ENCODE measurements at regions not wholly inside any gene's neighbourhood (a gene's known extent, or its start where the extent isn't known, plus 50 kb on each side); places are given as distances from the start of the nearest gene placed in this dataset.
"Not testable (repeated sequence)": the region's sequence is repeated elsewhere in the genome, so short reads cannot be mapped to it uniquely, and the experiment has no call there.

DNA sequence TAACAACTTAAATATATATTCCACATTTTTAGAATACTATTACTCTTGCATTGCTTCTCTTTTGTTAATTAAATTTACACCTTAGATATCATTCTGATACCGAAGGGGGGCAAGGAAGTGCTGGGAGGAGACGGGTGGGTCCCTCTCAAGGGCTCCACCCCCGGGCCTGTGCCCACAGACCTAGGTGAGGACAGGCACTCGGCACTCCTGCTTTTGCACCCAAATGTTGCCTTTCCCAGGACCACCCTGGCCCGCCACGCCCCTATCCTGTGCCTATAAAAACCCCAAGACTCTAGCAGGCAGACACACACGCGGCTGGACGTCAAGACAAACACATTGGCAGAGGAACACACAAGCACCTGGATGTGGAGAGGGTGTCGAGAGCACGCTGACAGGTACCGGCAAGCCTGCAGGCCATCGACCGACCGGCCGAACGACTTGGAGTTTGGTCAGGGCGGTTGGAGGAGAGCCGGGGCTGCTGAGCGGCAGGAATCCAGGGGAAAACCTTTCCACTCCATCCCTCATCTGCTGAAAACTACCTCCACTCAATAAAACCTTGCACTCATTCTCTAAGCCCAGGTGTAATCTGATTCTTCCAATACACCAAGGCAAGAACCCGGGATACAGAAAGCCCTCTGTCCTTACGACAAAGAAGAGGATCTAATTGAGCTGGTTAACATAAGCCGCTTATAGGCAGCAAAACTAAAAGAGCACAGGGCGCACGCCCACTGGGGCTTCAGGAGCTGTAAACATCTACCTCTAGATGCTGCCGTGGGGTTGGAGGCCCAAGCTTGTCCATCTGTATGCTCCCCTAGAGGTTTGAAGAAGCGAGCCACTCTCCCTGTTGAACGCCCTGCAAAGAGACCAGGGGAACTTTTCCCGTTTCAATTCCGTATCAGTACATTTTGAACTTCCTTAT lies 197.4 kb upstream of the PRSS16 start:
- DNase-seq (ENCODE audit: low read depth in 2 of 2, low spot score in 1 of 2): no peak

DNA sequence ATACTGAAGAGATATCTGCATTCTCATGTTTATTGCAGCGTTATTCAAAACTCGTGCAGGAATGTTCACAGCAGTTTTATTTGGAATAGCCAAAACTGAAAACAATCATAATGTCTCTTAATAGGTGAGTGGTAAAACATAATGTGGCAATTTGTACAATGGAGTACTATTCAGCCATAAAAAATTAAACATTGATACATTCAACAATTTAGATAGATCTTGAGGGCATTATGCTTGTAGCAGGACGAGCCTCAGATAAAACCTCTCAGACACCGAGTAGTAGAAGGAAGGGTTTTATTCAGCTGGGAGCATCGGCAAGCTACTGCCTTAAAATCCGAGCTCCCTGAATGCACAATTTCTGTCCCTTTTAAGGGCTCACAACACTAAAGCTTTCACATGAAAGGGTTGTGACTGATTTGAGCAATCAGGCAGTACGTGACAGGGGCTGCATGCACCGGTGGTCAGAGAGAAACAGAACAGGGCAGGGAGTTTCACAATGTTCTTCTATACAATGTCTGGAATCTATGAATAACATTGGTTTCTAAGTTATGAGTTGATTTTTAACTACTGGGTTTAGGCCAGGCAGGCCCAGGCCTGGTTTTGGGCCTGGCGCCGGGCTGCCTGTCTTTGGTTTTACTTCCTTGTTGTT lies 195.3 kb upstream of the PRSS16 start:
- not testable (repeated sequence) for DNase-seq (ENCODE audit: low read depth in 2 of 2, low spot score in 1 of 2)

DNA sequence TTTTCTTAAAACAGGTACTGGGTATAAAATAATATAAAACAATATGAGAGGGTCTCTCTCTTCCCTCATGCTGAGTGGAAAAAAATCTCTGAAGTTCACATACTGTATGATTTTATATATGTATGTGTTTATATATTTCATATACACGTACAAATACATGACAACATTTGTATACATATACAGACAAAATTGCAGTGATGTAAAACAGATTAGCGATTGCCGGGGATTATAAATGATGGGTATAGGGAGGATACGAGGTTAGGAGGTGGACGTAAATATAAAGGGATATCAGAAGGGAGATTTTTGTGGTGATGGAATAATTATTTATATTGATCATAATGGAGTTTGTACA lies 194.8 kb upstream of the PRSS16 start:
- no peak for DNase-seq (ENCODE audit: low read depth in 2 of 2, low spot score in 1 of 2)

DNA sequence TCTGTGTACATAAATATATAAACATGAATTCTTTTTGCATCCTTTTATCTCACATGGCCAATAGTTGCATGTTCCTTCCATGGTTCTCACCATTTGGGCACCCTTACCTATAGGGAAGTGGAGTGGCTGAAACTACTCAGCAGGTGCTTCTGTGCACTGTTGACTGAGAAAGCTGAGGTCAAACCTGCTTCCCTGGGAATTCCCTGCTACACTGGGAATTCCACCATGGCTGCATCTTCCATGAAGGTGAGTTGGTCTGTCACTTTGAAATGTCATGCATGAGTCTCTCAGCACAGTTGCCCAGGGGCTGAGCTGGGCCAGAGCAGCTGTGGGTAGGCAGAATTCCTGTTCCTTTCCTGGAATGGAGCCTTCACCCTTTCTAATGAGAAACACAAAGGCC lies 193.8 kb upstream of the PRSS16 start:
- no peak for DNase-seq (ENCODE audit: low read depth in 2 of 2, low spot score in 1 of 2)

DNA sequence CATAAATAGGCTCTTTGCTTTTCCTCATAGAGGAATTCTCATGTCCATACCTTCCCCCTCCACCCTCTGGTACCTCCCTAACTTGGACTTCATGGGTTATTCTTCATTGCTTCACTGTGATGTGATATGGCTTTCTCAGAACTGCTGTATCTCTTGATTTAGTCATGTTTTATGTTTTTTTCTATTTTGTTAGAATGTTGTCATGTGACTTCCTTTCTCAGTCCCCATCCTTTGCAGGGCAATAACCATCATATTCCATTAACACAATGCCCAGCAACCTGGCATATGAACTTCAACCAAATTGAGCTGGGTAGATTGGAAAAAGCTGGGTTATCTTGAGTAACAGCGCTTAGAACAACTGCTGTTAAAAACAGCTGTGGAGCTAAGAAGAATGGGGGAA lies 190.9 kb upstream of the PRSS16 start:
- DNase-seq (ENCODE audit: low read depth in 2 of 2, low spot score in 1 of 2): no peak

DNA sequence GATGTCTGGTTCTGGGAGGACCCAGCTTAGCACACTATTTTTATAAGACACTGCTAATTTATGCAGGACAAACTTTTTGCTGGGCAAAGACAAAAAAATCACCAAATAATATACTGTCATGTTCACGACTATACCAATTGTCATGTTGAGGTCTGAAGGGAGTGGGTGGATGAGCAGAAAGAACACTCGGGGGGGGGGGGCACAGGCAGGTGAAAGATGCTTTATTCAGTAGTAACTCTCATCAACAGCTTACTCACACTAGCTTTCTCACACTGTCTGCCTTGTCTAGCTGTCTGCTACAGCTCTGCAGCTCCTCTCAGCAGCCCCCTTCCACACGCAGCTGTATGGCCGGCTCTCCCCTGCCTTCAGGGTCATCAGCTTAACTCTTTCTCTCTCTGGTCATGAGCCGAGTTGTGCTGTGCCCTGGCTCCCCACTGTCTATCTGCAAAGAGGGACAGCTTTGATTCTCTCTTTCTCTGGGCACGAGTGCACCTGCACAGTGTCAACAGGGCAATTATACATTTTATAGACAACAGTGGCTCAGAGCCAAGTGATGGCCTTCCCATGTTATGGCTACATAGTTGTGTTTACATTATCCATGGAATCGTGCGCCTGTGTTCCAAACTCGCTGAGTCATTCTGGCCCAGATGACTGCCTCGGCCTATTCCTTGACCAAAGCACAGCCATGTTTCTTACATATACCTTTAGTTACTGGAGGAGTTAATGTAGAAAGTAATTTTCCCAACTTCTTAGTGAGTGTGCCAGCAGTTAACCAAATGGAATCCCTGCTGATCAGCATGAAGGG lies 187.7 kb upstream of the PRSS16 start:
- DNase-seq (ENCODE audit: low read depth in 2 of 2, low spot score in 1 of 2): no peak

DNA sequence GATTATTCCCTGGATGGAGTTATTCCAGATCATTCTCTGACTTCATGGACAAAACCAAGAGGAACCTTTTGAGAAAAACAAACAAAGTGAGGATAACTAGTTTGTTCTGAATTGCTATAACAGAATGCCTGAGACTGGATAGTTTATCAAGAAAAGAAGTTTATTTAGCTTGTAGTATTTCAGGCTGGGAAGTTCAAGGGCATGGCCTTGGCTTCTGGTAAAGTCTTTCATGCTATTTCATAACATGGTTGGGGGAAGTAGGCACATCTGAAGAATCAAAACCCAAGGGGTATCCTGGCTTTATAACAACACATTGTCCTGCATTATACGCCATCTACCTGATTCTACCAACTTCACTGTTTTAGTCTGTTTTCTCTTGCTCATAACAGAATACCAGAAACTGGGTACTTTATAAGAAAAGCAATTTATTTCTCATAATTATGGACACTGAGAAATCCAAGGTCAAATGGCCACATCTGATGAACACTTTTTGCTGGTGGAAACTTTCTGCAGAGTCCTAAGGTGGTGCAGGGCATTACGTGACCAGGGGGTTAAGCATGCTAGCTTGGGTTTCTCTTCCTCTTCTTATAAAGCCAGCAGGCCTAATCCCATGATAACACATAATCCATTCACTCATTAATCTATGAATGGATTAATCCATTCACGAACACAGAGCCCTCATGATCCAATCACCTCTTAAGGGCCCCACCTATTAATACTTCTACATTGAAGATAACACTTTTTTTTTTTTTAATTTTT lies 186.1 kb upstream of the PRSS16 start:
- DNase-seq (ENCODE audit: low read depth in 2 of 2, low spot score in 1 of 2): no peak

DNA sequence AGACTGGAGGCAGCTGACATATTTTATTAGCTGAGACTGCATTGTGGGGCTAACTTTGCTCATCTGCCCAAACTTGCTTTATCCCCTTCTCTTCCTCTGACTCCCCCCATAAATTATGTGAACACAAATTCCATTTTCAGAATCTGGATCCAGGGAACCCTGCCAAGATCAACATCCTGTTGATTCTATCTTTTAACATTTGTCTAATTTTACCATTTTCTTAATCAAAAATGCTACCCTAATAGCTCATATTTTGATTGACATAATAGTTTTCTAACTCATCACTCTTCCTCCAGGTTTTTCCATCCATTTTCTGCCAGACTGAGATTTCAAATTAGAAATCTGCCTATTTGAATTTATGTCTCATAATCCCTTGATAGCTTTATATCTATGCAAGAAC lies 184.7 kb upstream of the PRSS16 start:
- DNase-seq (ENCODE audit: low read depth in 2 of 2, low spot score in 1 of 2): no peak

DNA sequence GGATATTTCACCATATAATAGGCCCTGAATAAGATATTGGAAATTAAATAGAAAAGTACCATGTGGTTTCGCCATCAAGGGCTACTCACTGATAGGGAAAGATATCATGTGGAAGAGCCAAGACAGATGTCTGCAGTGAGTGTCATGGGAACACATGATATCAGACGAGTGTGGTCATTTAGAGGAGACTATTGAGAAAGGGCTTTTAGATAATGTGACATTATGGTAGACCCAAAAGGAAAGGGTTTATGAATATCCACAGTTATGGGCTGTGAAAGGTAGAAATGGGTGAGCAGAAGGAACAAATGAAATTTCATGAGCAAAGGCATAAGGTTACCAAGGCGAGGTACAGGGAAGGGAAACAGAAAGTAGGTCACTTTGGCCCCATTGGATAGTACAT lies 182.3 kb upstream of the PRSS16 start:
- DNase-seq (ENCODE audit: low read depth in 2 of 2, low spot score in 1 of 2): no peak

DNA sequence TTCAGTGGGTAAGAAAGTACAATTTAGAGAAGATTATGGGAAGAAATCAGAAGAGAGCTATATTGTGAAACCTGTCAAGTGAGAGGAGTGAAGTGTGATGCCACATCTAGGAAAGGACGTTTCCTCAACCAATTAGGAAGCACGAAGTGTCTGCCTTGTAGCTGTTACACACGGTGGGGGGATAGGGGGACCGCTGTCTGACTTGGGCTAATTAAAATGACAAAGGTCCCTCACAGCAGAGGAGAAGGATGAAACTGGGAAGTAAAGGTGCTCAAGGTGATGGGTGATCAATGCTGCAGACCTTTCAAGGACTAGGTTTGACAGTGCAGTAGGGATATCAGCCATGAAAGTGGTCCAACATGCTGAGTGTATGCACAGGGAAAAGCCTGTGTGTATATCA lies 181.1 kb upstream of the PRSS16 start:
- no peak for DNase-seq (ENCODE audit: low read depth in 2 of 2, low spot score in 1 of 2)

DNA sequence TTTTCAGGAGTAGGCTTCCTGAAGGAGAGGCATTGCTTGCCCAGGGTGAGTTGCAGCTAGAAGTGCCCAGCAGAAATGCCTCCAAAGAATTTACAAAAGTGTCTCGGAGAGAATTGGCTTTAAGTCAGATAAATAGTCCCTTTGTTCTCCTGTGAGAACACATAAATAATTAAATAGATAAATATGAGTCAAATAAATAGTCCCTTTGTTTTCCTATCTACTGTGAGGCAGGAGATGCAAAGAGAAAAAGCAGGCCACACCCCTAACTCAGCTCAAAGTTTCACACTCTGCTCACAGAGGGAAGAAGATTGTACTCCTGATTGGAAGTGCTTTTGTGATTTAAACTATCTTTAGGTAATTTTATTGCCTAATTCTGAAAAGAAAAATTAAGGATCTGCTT lies 180.7 kb upstream of the PRSS16 start:
- no peak for DNase-seq (ENCODE audit: low read depth in 2 of 2, low spot score in 1 of 2)

DNA sequence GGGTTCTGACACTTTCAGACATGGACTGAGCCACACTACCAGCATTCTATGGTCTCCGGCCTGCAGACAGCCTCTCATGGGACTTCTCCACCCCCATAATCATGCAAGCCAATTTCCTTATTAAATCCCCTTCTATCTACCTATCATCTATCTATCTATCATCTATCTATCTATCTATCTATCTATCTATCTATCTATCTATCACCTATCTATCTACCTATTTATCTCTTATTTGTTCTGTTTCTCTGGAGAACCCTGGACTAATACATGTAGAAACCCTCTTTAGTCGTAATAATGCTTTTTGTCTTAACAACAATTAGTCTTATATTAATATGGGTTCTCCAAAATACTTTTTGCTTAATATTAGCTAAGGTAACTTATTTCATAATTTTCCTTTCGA lies 174.1 kb upstream of the PRSS16 start:
- no peak for DNase-seq (ENCODE audit: low read depth in 2 of 2, low spot score in 1 of 2)

DNA sequence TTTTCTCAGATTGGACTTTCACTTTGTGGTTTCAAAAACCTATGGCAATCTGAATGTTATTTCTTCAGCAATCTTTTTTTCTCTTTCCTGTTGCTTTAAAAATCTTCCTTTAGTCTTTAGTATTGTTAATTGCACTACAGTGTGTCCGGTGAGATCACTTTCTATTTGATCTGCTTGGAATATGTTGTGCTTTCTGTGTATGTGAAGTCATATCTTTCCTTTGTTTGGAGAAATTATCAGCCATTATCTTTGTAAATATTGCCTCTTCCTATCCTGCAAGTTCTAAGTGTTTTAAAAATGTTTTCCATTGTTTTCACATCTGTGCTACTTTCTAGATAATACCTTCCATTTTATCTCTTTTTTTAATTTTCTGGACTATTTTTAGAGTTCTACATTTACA lies 171.4 kb upstream of the PRSS16 start:
- DNase-seq (ENCODE audit: low read depth in 2 of 2, low spot score in 1 of 2): no peak

DNA sequence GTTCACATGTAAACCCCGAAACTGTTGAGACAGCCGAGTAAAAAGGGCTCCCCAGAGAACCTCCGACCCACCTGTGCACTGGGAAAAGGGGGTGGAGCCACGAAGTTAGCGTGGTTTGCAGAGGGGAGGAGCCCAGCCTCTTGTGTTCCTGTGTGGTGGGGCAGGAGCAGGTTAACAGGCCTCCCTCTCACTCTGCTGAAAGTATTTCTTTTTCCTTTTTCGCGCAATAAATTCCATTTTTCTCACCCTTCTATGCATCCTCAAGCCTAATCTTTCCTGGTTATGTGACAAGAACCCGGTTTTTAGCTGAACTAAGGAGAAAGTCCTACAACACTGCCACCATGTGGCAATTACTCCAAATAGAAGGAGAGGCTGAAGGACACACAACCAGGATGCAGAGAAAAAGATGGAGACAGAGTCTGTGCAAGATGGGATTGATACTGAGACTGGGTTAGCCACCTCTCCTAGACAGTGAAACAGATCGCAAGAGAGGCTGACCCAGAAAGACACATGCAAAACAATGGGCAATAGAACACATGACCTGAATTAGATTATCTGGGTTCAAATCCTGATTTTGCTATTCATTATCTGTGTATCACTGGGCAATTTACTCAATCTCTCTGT lies 168.7 kb upstream of the PRSS16 start:
- no peak for DNase-seq (ENCODE audit: low read depth in 2 of 2, low spot score in 1 of 2)

DNA sequence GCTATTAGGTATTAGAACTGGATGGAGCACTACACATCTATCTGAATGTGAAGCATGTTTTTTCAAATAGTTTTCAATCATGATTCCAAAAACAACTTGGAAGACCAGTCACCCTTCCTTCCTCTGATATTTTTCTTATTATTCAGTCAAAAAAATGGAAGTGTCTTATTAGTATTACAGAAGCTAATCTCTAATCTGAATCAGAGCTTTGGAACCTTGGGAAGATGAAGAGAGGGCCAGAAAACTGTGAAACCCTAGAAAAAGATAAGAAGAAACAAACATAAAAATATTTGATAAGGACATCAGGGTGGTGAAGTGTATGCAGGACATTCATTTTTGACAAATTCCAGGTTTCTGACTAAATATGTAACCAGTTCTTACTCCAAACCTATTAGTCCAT lies 166.3 kb upstream of the PRSS16 start:
- DNase-seq (ENCODE audit: low read depth in 2 of 2, low spot score in 1 of 2): no peak

DNA sequence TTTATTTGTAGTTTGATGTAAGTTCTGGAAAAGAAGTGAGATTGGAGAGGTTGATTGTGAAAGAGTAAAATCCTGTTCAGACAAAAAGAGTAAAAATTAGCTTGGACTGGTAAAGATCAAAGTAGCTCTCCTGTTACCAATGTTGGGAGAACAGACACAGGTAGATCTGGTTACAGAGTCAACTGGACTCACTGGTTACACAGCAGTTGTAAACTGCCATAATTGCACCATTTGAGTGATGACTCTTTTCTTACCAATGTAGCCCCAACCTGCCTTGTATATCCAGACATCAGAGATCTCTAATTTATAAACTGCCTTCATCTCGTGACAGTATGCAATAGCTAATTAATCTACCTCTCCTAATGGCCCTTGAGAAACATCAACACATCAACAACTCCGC lies 165.6 kb upstream of the PRSS16 start:
- no peak for DNase-seq (ENCODE audit: low read depth in 2 of 2, low spot score in 1 of 2)

DNA sequence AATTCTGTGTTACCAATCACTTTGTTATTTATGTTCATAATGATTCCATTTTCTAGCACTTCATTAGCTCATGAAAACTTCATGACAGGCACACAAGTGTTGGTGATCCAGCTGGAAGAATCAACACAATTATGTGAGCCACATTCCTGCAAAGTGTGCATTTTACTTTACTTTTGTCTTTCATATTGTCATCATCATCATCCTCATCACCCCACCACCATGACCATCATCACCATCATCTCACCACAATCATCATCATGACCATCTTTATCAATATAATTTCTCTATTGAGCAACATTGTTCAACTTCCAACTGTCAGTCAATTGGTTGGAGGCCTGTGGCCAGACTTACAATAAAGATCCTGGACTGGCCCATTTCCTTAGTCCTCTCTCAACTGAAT lies 159.4 kb upstream of the PRSS16 start:
- no peak for DNase-seq (ENCODE audit: low read depth in 2 of 2, low spot score in 1 of 2)

DNA sequence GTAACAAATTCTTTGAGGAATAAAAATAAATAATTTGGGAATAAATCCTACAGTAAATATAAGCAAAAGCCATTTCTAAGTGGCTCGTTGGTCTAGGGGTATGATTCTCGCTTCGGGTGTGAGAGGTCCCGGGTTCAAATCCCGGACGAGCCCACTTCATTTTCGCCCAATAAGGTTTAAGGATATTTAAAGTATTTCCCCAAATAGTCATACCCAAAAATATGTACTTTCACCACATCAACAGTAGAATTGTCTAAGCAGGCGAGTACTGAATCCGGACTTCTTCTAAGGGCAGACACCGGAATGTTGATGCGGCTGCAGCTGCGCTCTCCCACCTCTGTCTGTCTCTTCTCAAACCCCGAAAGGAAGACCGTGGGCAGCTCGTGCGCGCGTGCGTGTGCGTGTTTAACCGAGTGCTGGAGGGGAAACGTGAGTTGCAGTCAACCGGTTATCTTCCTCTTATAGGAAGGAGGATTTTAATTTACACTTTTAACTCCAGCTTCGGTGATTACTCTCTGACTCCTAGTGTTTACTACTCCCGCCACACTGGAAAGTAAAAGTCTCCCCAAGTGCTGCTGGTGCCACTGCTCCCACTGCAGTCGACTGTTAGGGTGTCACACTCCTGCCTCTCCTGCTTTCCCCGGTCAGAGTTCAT lies 155.7 kb upstream of the PRSS16 start:
- no peak for DNase-seq (ENCODE audit: low read depth in 2 of 2, low spot score in 1 of 2)

DNA sequence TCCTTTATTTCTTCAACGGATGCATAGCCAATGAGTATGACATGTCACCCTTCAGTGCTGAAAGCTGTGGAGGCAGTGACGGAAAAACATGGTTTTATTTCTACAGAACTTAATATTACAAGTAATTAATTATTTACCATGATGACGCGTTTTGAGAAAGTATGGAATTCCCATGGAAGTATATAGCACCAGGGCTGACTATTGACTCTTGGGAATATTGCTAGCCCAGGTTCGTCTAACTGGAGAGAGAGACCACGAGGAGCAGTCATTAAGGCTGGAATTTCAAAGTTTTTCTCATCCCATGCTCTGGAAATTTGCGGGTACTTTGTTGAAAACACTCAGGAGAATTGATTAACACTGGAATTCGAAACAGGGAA lies 155.2 kb upstream of the PRSS16 start:
- no peak for DNase-seq (ENCODE audit: low read depth in 2 of 2, low spot score in 1 of 2)

DNA sequence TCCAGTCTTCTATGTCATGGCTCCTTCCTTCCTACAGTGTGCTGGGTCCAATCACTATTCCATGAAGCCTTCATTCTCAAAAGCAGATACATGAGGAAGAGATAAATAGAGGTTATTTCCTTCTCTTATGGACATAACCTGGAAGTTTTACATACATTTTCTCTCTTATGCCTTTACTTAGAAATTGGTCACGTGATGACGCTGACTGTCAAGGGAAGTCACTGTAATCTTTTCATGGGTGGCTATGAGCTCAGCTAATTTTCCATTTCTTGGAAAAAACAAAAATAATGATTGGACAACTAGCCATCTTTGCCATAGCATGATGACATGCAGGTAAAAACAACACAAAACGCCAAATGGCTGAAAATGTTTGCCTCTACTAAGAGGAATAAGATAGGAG lies 151.6 kb upstream of the PRSS16 start:
- DNase-seq (ENCODE audit: low read depth in 2 of 2, low spot score in 1 of 2): no peak

Measured in stimulated activated CD8-positive, alpha-beta memory T cell treated with anti-CD3 and anti-CD28 coated beads, Interleukin-4, amount 100 ng/mL, for 4 hours (primary cell).